HL-60 (cell line): ENCODE measurements at regions not wholly inside any gene's neighbourhood (a gene's known extent, or its start where the extent isn't known, plus 50 kb on each side); places are given as distances from the start of the nearest gene placed in this dataset.

Experiments
- CTCF ChIP-seq: IDR thresholded peaks from one replicate; pipeline ENCODE4 v1.5.1; 2011; ENCODE audit warnings: low read length, control low read depth, inconsistent platforms; ENCODE audit not compliant: insufficient read depth
- POLR2AphosphoS5 ChIP-seq: IDR thresholded peaks from 2 replicates; pipeline ENCODE4 v1.6.1; 2012; ENCODE audit warnings: low read depth
- REST ChIP-seq: IDR thresholded peaks from 2 replicates; pipeline ENCODE4 v1.6.1; 2012; ENCODE audit warnings: low read depth; ENCODE audit not compliant: insufficient replicate concordance

- TF ChIP-seq CTCF (no peak), POLR2AphosphoS5 (no peak), REST (no peak)
These were observed 98.3 kb downstream of the MRPL36 start for GRCh38 chr5:1701216-1701864.
